Trophoblast cell (in vitro differentiated cells and primary cell): ENCODE measurements at regions not wholly inside any gene's neighbourhood (a gene's known extent, or its start where the extent isn't known, plus 50 kb on each side); places are given as distances from the start of the nearest gene placed in this dataset.

Source experiments
- DNase-seq, 2 donors: peaks; one replicate each; pipeline ENCODE4 v3.0.0-alpha.2; 2016
- H2AFZ ChIP-seq: 2 replicates; pipeline ENCODE4 v1.6.1; 2013; ENCODE audit warnings: low read length, moderate library complexity, mild to moderate bottlenecking; ENCODE audit not compliant: insufficient read depth, poor library complexity
- H2AK5ac ChIP-seq: 2 replicates; pipeline ENCODE4 v1.6.1; 2013; ENCODE audit warnings: mild to moderate bottlenecking, low read length
- H2BK120ac ChIP-seq: 2 replicates; pipeline ENCODE4 v1.6.1; 2013; ENCODE audit warnings: low read length, mild to moderate bottlenecking, moderate library complexity; ENCODE audit not compliant: insufficient read depth, poor library complexity
- H2BK12ac ChIP-seq: 2 replicates; pipeline ENCODE4 v1.6.1; 2013; ENCODE audit warnings: mild to moderate bottlenecking, low read length, moderate library complexity
- H2BK5ac ChIP-seq: 2 replicates; pipeline ENCODE4 v1.6.1; 2013; ENCODE audit warnings: low read length, low read depth, moderate library complexity, mild to moderate bottlenecking; ENCODE audit not compliant: poor library complexity
- H3K14ac ChIP-seq: 2 replicates; pipeline ENCODE4 v1.6.1; 2013; ENCODE audit warnings: mild to moderate bottlenecking, low read length
- H3K18ac ChIP-seq: 2 replicates; pipeline ENCODE4 v1.6.1; 2013; ENCODE audit warnings: mild to moderate bottlenecking, low read length
- H3K23ac ChIP-seq: 2 replicates; pipeline ENCODE4 v1.6.1; 2013; ENCODE audit warnings: low read length
- H3K27ac ChIP-seq: 2 replicates; pipeline ENCODE4 v1.5.1; 2013; ENCODE audit warnings: low read depth, mild to moderate bottlenecking, inconsistent platforms, low read length, moderate library complexity
- H3K27me3 ChIP-seq: 2 replicates; pipeline ENCODE4 v1.6.1; 2013; ENCODE audit warnings: inconsistent platforms, mild to moderate bottlenecking, low read length, moderate library complexity; ENCODE audit not compliant: insufficient read depth
- H3K36me3 ChIP-seq, 2 experiments: 1 replicate in 1 of 2; 2 replicates in 1 of 2; pipeline ENCODE4 v1.6.1; 2013; ENCODE audit warnings: low read length in 2 of 2, mild to moderate bottlenecking in 2 of 2, moderate library complexity in 1 of 2; ENCODE audit not compliant: insufficient read depth in 2 of 2, control insufficient read depth in 1 of 2
- H3K4ac ChIP-seq: 2 replicates; pipeline ENCODE4 v1.6.1; 2013; ENCODE audit warnings: low read depth, mild to moderate bottlenecking, low read length, moderate library complexity
- H3K4me1 ChIP-seq, 2 experiments: 1 replicate in 1 of 2; 2 replicates in 1 of 2; pipeline ENCODE4 v1.6.1; 2013; ENCODE audit warnings: low read length in 2 of 2, mild to moderate bottlenecking in 2 of 2, moderate library complexity in 1 of 2; ENCODE audit not compliant: insufficient read depth in 2 of 2, control insufficient read depth in 1 of 2
- H3K4me2 ChIP-seq: 2 replicates; pipeline ENCODE4 v1.6.1; 2013; ENCODE audit warnings: inconsistent platforms, mild to moderate bottlenecking, low read length, moderate library complexity
- H3K4me3 ChIP-seq: 2 replicates; pipeline ENCODE4 v1.5.1; 2013; ENCODE audit warnings: mild to moderate bottlenecking, low read depth, low read length, inconsistent platforms
- H3K79me1 ChIP-seq: one replicate; pipeline ENCODE4 v1.6.1; 2013; ENCODE audit warnings: low read length
- H3K79me2 ChIP-seq: 2 replicates; pipeline ENCODE4 v1.6.1; 2013; ENCODE audit warnings: low read length, mild to moderate bottlenecking; ENCODE audit not compliant: control insufficient read depth, insufficient read depth, poor library complexity
- H3K9ac ChIP-seq: 2 replicates; pipeline ENCODE4 v1.6.1; 2013; ENCODE audit warnings: mild to moderate bottlenecking, low read length
- H3K9me3 ChIP-seq: 2 replicates; pipeline ENCODE4 v1.6.1; 2013; ENCODE audit warnings: low read depth, mild to moderate bottlenecking, control low read depth, inconsistent platforms, low read length; ENCODE audit not compliant: insufficient read depth
- H4K12ac ChIP-seq: 2 replicates; pipeline ENCODE4 v1.6.1; 2013; ENCODE audit warnings: low read depth, mild to moderate bottlenecking, low read length, moderate library complexity
- H4K8ac ChIP-seq: 2 replicates; pipeline ENCODE4 v1.6.1; 2013; ENCODE audit warnings: low read depth, mild to moderate bottlenecking, low read length, moderate library complexity
- H4K91ac ChIP-seq: one replicate; pipeline ENCODE4 v1.6.1; 2013; ENCODE audit warnings: low read depth, mild to moderate bottlenecking, low read length, moderate library complexity
- WGBS: extraction: QIAGEN DNeasy Blood & Tissue Kit; methylation state at CpG from one replicate; pipeline ENCODE4 v1.1.7; 2013; ENCODE audit warnings: missing lambda C conversion rate; ENCODE audit not compliant: insufficient read length, insufficient coverage; ENCODE audit errors: extremely low coverage; 5-methylcytosine and 5-hydroxymethylcytosine counted together

- Histone ChIP-seq H2BK12ac (no peak overlapping the region), H4K8ac (no peak overlapping the region), H3K4me1 (no peaks in the 10 kb centered on the region)
Observed at GRCh38 chr2:175457895-175458448, 276.5 kb upstream of the ATP5MC3 start.

GRCh38 chr2:175454953-175455389 is 273.5 kb upstream of the ATP5MC3 start:
- no peak overlapping the region for H3K4me3 ChIP-seq
- no peaks in the 10 kb centered on the region for H3K36me3 ChIP-seq
- no peak overlapping the region for H4K91ac ChIP-seq
- H2BK120ac ChIP-seq = no peak overlapping the region
- no peak overlapping the region for H3K4me2 ChIP-seq
- H3K27me3 ChIP-seq = no peaks in the 10 kb centered on the region
- no peak overlapping the region for H2BK5ac ChIP-seq
- no peak overlapping the region for H2AFZ ChIP-seq
- no peak overlapping the region for H2BK12ac ChIP-seq
- H3K79me2 ChIP-seq = no peaks in the 10 kb centered on the region
- H3K9ac ChIP-seq = no peak overlapping the region
- H3K4ac ChIP-seq = no peak overlapping the region
- no peak overlapping the region for H2AK5ac ChIP-seq
- no peak for DNase-seq
- no peak overlapping the region for H4K8ac ChIP-seq
- H3K79me1 ChIP-seq = no peaks in the 10 kb centered on the region
- H3K27ac ChIP-seq = no peak overlapping the region
- H3K4me1 ChIP-seq = no peaks in the 10 kb centered on the region
- H4K12ac ChIP-seq = no peak overlapping the region
- WGBS = no CpG with 5 or more reads among the region's 4 CpGs
- no peak overlapping the region for H3K14ac ChIP-seq
- H3K9me3 ChIP-seq = no peaks in the 10 kb centered on the region
- H3K23ac ChIP-seq = no peak overlapping the region
- no peak overlapping the region for H3K18ac ChIP-seq

More at GRCh38 chr2:175457895-175458448, 276.5 kb upstream of the ATP5MC3 start:
- H4K12ac ChIP-seq = no peak overlapping the region
- H2AK5ac ChIP-seq = no peak overlapping the region
- no peaks in the 10 kb centered on the region for H3K79me2 ChIP-seq
- H3K36me3 ChIP-seq = no peaks in the 10 kb centered on the region
- H4K91ac ChIP-seq = no peak overlapping the region
- H3K4ac ChIP-seq = no peak overlapping the region
- no peak overlapping the region for H3K27ac ChIP-seq
- no peak overlapping the region for H2AFZ ChIP-seq
- no peak overlapping the region for H3K14ac ChIP-seq
- H3K9ac ChIP-seq = no peak overlapping the region
- H2BK5ac ChIP-seq = no peak overlapping the region
- no peak overlapping the region for H3K23ac ChIP-seq
- no peak overlapping the region for H3K4me2 ChIP-seq
- WGBS = no CpG with 5 or more reads among the region's 7 CpGs
- no peaks in the 10 kb centered on the region for H3K9me3 ChIP-seq
- no peak overlapping the region for H3K4me3 ChIP-seq
- no peak overlapping the region for H3K18ac ChIP-seq
- no peaks in the 10 kb centered on the region for H3K79me1 ChIP-seq
- H2BK120ac ChIP-seq = no peak overlapping the region
- no peak for DNase-seq
- H3K27me3 ChIP-seq = no peaks in the 10 kb centered on the region

- Histone ChIP-seq H3K79me1 (no peaks in the 10 kb centered on the region), H3K36me3 (no peaks in the 10 kb centered on the region), H3K4me3 (no peak overlapping the region)
Observed at GRCh38 chr2:175450029-175450760, 268.7 kb upstream of the ATP5MC3 start.

GRCh38 chr2:175449616-175450015 is 268.1 kb upstream of the ATP5MC3 start:
- Histone ChIP-seq H3K79me2 (no peaks in the 10 kb centered on the region), H3K18ac (no peak overlapping the region), H2BK12ac (no peak overlapping the region), H4K91ac (no peak overlapping the region), H3K4ac (no peak overlapping the region), H3K4me1 (no peaks in the 10 kb centered on the region), H2AK5ac (no peak overlapping the region), H3K27me3 (no peaks in the 10 kb centered on the region), H3K27ac (no peak overlapping the region), H2BK120ac (no peak overlapping the region), H3K14ac (no peak overlapping the region), H3K9ac (no peak overlapping the region), H2AFZ (no peak overlapping the region), H3K9me3 (no peaks in the 10 kb centered on the region), H4K12ac (no peak overlapping the region), H4K8ac (no peak overlapping the region), H2BK5ac (no peak overlapping the region), H3K79me1 (no peaks in the 10 kb centered on the region), H3K36me3 (no peaks in the 10 kb centered on the region), H3K4me2 (no peak overlapping the region), H3K4me3 (no peak overlapping the region), H3K23ac (no peak overlapping the region)
- DNase-seq = no peak

More at GRCh38 chr2:175450029-175450760, 268.7 kb upstream of the ATP5MC3 start:
- WGBS = no CpG with 5 or more reads among the region's 2 CpGs
- no peak overlapping the region for H3K14ac ChIP-seq
- H2AK5ac ChIP-seq = no peak overlapping the region
- no peak overlapping the region for H3K18ac ChIP-seq
- H2AFZ ChIP-seq = no peak overlapping the region
- no peak overlapping the region for H3K9ac ChIP-seq
- no peak overlapping the region for H4K8ac ChIP-seq
- no peak overlapping the region for H2BK5ac ChIP-seq
- H4K91ac ChIP-seq = no peak overlapping the region
- no peaks in the 10 kb centered on the region for H3K4me1 ChIP-seq
- no peaks in the 10 kb centered on the region for H3K9me3 ChIP-seq
- H3K4me2 ChIP-seq = no peak overlapping the region
- DNase-seq = no peak
- H3K27me3 ChIP-seq = no peaks in the 10 kb centered on the region
- H3K27ac ChIP-seq = no peak overlapping the region
- no peak overlapping the region for H4K12ac ChIP-seq
- H3K4ac ChIP-seq = no peak overlapping the region
- H3K23ac ChIP-seq = no peak overlapping the region
- no peak overlapping the region for H2BK12ac ChIP-seq
- H3K79me2 ChIP-seq = no peaks in the 10 kb centered on the region
- H2BK120ac ChIP-seq = no peak overlapping the region
